Suprapubic skin (tissue), 3 donors: ENCODE measurements at regions not wholly inside any gene's neighbourhood (a gene's known extent, or its start where the extent isn't known, plus 50 kb on each side); places are given as distances from the start of the nearest gene placed in this dataset.

Experiments
- POLR2A ChIP-seq, 2 donors: fragments of 450-650 bp; IDR thresholded peaks; one replicate each; pipeline ENCODE4 v1.6.1; 2017; ENCODE audit warnings: antibody characterized with exemption in 2 of 2, mild to moderate bottlenecking in 2 of 2, moderate library complexity in 2 of 2
- TF ChIP-seq, protein P1 (sequence below), 2 donors: fragments of 200-600 bp in 1 of 2; fragments of 450-650 bp in 1 of 2; sonication (generic) in 1 of 2; IDR thresholded peaks; one replicate each; pipeline ENCODE4 v1.5.1; 2016 to 2019; ENCODE audit warnings: antibody characterized with exemption in 2 of 2, mild to moderate bottlenecking in 1 of 2, moderate library complexity in 1 of 2

DNA sequence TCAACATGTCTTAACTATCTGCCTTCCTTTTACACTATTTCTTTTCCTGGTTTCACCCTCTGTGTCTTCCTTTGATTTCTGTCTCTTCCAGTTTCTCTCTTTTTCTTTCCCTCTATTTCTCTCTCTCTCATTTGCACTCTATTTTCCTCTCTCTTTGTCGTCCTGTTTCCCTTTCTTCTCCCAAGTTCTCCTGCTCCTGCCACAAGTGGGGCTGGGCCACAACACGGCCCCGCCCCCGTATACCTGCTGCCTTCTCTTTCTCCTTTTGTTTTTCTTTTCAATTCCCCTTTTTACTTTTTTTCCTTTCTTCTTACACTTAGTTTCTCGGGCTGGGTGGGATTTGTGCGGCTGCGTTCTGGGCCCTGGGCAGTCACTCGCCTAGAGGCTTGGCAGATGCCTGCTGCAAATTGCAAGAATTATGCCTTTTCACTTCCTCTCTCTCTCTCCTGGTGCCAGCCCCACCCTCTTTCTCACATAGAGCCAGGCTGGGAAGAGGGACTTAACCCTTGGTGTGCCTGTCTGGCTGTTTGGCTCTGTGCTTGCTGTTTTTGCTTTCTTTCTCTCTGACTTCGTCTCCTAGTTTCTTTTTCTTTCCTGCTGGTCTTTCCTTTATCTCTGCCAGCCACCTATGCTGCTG is 2139.4 kb downstream of the TP53TG3F start:
- no peak for TF ChIP-seq POLR2A (IDR thresholded peaks at IDR 0.05)
- TF ChIP-seq, protein P1, sequence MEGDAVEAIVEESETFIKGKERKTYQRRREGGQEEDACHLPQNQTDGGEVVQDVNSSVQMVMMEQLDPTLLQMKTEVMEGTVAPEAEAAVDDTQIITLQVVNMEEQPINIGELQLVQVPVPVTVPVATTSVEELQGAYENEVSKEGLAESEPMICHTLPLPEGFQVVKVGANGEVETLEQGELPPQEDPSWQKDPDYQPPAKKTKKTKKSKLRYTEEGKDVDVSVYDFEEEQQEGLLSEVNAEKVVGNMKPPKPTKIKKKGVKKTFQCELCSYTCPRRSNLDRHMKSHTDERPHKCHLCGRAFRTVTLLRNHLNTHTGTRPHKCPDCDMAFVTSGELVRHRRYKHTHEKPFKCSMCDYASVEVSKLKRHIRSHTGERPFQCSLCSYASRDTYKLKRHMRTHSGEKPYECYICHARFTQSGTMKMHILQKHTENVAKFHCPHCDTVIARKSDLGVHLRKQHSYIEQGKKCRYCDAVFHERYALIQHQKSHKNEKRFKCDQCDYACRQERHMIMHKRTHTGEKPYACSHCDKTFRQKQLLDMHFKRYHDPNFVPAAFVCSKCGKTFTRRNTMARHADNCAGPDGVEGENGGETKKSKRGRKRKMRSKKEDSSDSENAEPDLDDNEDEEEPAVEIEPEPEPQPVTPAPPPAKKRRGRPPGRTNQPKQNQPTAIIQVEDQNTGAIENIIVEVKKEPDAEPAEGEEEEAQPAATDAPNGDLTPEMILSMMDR (IDR thresholded peaks at IDR 0.05): no peak
